Endothelial cell of umbilical vein (primary cell): ENCODE measurements at regions not wholly inside any gene's neighbourhood (a gene's known extent, or its start where the extent isn't known, plus 50 kb on each side); places are given as distances from the start of the nearest gene placed in this dataset.
A peak's percentile ranks its signal among the peaks of the same experiment; 100 is the strongest.

Experiments used
- BruUV-seq: library from RNA; stranded (reverse); fragments of 400-500 nt; replicated peaks from 2 replicates; lab custom pipeline; 2021; lab: Mats Ljungman, UMichigan
- CTCF ChIA-PET: fragments of 300-600, 350-600 bp; sonication (Branson Sonifier 250); formaldehyde crosslinking; loops from one replicate; lab custom pipeline; 2021; ENCODE audit warnings: antibody characterized with exemption, inconsistent platforms; lab: Charles Lee
- POLR2A ChIA-PET: fragments of 300-600, 350-600 bp; sonication (Branson Sonifier 250); formaldehyde crosslinking; loops from one replicate; lab custom pipeline; 2021; ENCODE audit warnings: antibody characterized with exemption, inconsistent platforms; lab: Charles Lee
- DNase-seq: peaks from one replicate; pipeline ENCODE4 v3.0.0-alpha.2; 2011; ENCODE audit warnings: low read depth, low spot score
- FAIRE-seq: peaks from 2 replicates; lab custom pipeline; 2011; peaks lifted over from hg19 to GRCh38; lab: Jason Lieb, UNC
- H2AFZ ChIP-seq: 2 replicates; pipeline ENCODE4 v1.6.0; 2012; ENCODE audit warnings: low read depth, low read length, control low read depth, inconsistent platforms
- H3K27ac ChIP-seq: 2 replicates; pipeline ENCODE4 v1.5.1; 2011; ENCODE audit warnings: low read depth, mild to moderate bottlenecking, control low read depth, low read length, moderate library complexity; ENCODE audit not compliant: insufficient read depth
- H3K27me3 ChIP-seq, 2 experiments: 2 replicates each; pipeline versions ENCODE4 v1.6.0 to v1.6.1; 2011; ENCODE audit warnings: low read length in 2 of 2, mixed read lengths in 1 of 2; ENCODE audit not compliant: control insufficient read depth in 2 of 2, insufficient read depth in 2 of 2
- H3K36me3 ChIP-seq, 2 experiments: 2 replicates in 1 of 2; 3 replicates in 1 of 2; pipeline ENCODE4 v1.5.1; 2011; ENCODE audit warnings: low read length in 2 of 2, mild to moderate bottlenecking in 1 of 2, moderate library complexity in 1 of 2; ENCODE audit not compliant: control insufficient read depth in 2 of 2, insufficient read depth in 2 of 2; ENCODE audit errors: extremely low read depth in 1 of 2
- H3K4me1 ChIP-seq: 3 replicates; pipeline ENCODE4 v1.5.1; 2011; ENCODE audit warnings: mild to moderate bottlenecking, low read length; ENCODE audit not compliant: control insufficient read depth, insufficient read depth; ENCODE audit errors: extremely low read depth
- H3K4me2 ChIP-seq: 2 replicates; pipeline ENCODE4 v1.6.1; 2011; ENCODE audit warnings: low read length, control low read depth, mixed read lengths; ENCODE audit not compliant: insufficient read depth
- H3K4me3 ChIP-seq, 3 experiments: fragments of 200-600 bp in 1 of 3; sonication (generic), shearing (Covaris generic) in 1 of 3; replicated peaks in 1 of 3; 2 replicates each; pipeline ENCODE4 v1.5.1; 2011 to 2016; ENCODE audit warnings: control low read depth in 3 of 3, low read length in 3 of 3, mild to moderate bottlenecking in 2 of 3, inconsistent platforms in 1 of 3, low read depth in 1 of 3, moderate library complexity in 1 of 3; ENCODE audit not compliant: insufficient read depth in 1 of 3
- H3K79me2 ChIP-seq: 2 replicates; pipeline ENCODE4 v1.6.0; 2012; ENCODE audit warnings: low read length, inconsistent platforms; ENCODE audit not compliant: control insufficient read depth, insufficient read depth
- H3K9ac ChIP-seq: replicated peaks from 2 replicates; pipeline ENCODE3; 2011; ENCODE audit warnings: low read length, control low read depth; ENCODE audit not compliant: insufficient read depth; ENCODE audit errors: extremely low read depth
- H3K9me1 ChIP-seq: replicated peaks from 3 replicates; pipeline ENCODE4 v1.6.0; 2011; ENCODE audit warnings: mild to moderate bottlenecking, low read length; ENCODE audit not compliant: control insufficient read depth, insufficient read depth; ENCODE audit errors: extremely low read depth
- H3K9me3 ChIP-seq: replicated peaks from 2 replicates; pipeline ENCODE4 v1.5.1; 2012; ENCODE audit warnings: low read length, inconsistent platforms; ENCODE audit not compliant: control insufficient read depth, insufficient read depth
- H4K20me1 ChIP-seq: replicated peaks from 2 replicates; pipeline ENCODE3; 2011; ENCODE audit warnings: mild to moderate bottlenecking, low read length; ENCODE audit not compliant: control insufficient read depth, insufficient read depth; ENCODE audit errors: extremely low read depth
- EZH2 ChIP-seq: IDR thresholded peaks from 2 replicates; pipeline ENCODE4 v1.6.1; 2012; ENCODE audit warnings: borderline replicate concordance, low read depth, mild to moderate bottlenecking, moderate library complexity, low read length, inconsistent platforms; ENCODE audit not compliant: severe bottlenecking
- FOS ChIP-seq: IDR thresholded peaks from 2 replicates; pipeline ENCODE4 v1.6.1; 2011; ENCODE audit warnings: mild to moderate bottlenecking, low read length, moderate library complexity, borderline replicate concordance; ENCODE audit not compliant: insufficient read depth
- GATA2 ChIP-seq: IDR thresholded peaks from 2 replicates; pipeline ENCODE4 v1.7.0; 2011; ENCODE audit warnings: low read depth, mild to moderate bottlenecking, moderate library complexity, mixed read lengths, low read length; ENCODE audit not compliant: insufficient read length, insufficient read depth
- JUN ChIP-seq: IDR thresholded peaks from 2 replicates; pipeline ENCODE4 v1.6.1; 2011; ENCODE audit warnings: borderline replicate concordance, low read depth; ENCODE audit not compliant: insufficient read length, insufficient read depth
- MYC ChIP-seq: IDR thresholded peaks from one replicate; pipeline ENCODE4 v1.6.1; 2011; ENCODE audit warnings: mild to moderate bottlenecking, low read depth, low read length
- POLR2A ChIP-seq: IDR thresholded peaks from 2 replicates; pipeline ENCODE4 v1.6.1; 2012; ENCODE audit warnings: low read depth, mild to moderate bottlenecking, control low read depth, low read length
- POLR2AphosphoS5 ChIP-seq: IDR thresholded peaks from 2 replicates; pipeline ENCODE4 v1.6.1; 2012; ENCODE audit warnings: low read depth, mild to moderate bottlenecking, control low read depth, low read length, moderate library complexity; ENCODE audit not compliant: insufficient read depth
- dilution Hi-C: fragments of 300-500 bp; cut with MboI; formaldehyde crosslinking; loops from one replicate; pipeline ENCODE4 v1.15.0; 2019; ENCODE audit warnings: low sequenced_read_pairs; ENCODE audit not compliant: extremely low pct_ligation_motif_present
- intact Hi-C: fragments of 100-400 bp; cut with micrococcal nuclease; formaldehyde crosslinking; loops from one replicate; pipeline ENCODE4 v1.10.0; 2022
- TF ChIP-seq, protein P1 (sequence below): IDR thresholded peaks from 2 replicates; pipeline ENCODE4 v1.6.1; 2011; ENCODE audit not compliant: insufficient read depth, insufficient read length
- TF ChIP-seq, protein P2 (sequence below), 2 donors: IDR thresholded peaks; 1 replicate in 1 of 2; 2 replicates in 1 of 2; pipeline ENCODE4 v1.5.1; 2011; ENCODE audit warnings: low read length in 2 of 2, mild to moderate bottlenecking in 2 of 2, moderate library complexity in 2 of 2, control low read depth in 1 of 2, inconsistent platforms in 1 of 2, low read depth in 1 of 2; ENCODE audit not compliant: insufficient read depth in 1 of 2; ENCODE audit errors: extremely low read depth in 1 of 2

DNA sequence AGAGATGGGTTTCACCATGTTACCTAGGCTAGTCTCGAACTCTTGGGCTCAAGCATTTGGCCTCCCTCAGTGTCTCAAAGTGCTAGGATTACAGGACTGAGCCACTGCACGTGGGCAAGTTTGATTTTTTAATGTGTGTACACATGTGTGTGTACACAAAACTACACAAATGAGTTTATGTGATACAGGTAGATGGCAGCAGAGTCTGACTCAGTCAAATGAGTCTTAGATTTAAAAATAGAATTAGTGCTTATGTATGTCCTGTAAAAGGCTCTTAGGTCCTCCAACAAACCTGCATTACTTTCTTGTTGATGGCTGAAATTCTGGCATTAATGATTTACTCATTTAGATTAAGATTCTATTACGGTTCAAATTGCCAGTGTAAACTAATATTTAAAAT is 293.7 kb downstream of the PCDH17 start:
- DNase-seq (peak; percentile 22), FAIRE-seq (no peak)
- no peak overlapping the region for H3K9ac ChIP-seq
- H3K79me2 ChIP-seq, result no peaks in the 10 kb centered on the region
- H3K4me2 ChIP-seq, result no peak overlapping the region
- H3K9me3 ChIP-seq, result no peaks in the 10 kb centered on the region
- H4K20me1 ChIP-seq, result no peaks in the 10 kb centered on the region
- POLR2A ChIA-PET, result no interaction called here
- intact Hi-C loops, result no loop called here
- no peaks in the 10 kb centered on the region for H3K36me3 ChIP-seq
- dilution Hi-C loops, result no loop called here
- no peaks in the 10 kb centered on the region for H3K9me1 ChIP-seq
- no peaks in the 10 kb centered on the region for H3K27me3 ChIP-seq
- no peaks in the 10 kb centered on the region for H3K4me1 ChIP-seq
- CTCF ChIA-PET, result no interaction called here
- TF ChIP-seq, protein P1, sequence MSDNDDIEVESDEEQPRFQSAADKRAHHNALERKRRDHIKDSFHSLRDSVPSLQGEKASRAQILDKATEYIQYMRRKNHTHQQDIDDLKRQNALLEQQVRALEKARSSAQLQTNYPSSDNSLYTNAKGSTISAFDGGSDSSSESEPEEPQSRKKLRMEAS, result no peak
- TF ChIP-seq, protein P2, sequence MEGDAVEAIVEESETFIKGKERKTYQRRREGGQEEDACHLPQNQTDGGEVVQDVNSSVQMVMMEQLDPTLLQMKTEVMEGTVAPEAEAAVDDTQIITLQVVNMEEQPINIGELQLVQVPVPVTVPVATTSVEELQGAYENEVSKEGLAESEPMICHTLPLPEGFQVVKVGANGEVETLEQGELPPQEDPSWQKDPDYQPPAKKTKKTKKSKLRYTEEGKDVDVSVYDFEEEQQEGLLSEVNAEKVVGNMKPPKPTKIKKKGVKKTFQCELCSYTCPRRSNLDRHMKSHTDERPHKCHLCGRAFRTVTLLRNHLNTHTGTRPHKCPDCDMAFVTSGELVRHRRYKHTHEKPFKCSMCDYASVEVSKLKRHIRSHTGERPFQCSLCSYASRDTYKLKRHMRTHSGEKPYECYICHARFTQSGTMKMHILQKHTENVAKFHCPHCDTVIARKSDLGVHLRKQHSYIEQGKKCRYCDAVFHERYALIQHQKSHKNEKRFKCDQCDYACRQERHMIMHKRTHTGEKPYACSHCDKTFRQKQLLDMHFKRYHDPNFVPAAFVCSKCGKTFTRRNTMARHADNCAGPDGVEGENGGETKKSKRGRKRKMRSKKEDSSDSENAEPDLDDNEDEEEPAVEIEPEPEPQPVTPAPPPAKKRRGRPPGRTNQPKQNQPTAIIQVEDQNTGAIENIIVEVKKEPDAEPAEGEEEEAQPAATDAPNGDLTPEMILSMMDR (IDR thresholded peaks at IDR 0.05; ENCODE audit: extremely low read depth in 1 of 2, insufficient read depth in 1 of 2, low read depth in 1 of 2, low read length in 2 of 2), result no peak
- no peak for TF ChIP-seq JUN
- TF ChIP-seq GATA2, result no peak
- TF ChIP-seq FOS, result no peak
- no peak for TF ChIP-seq POLR2AphosphoS5
- no peak for TF ChIP-seq MYC
- TF ChIP-seq EZH2, result no peak
- no peak for TF ChIP-seq POLR2A
- no peak overlapping the region for H3K27ac ChIP-seq
- no TSS peak for BruUV-seq
- H2AFZ ChIP-seq, result no peak overlapping the region
- H3K4me3 ChIP-seq, result no peak overlapping the region
